C4-2B (cell line): ENCODE measurements at regions not wholly inside any gene's neighbourhood (a gene's known extent, or its start where the extent isn't known, plus 50 kb on each side); places are given as distances from the start of the nearest gene placed in this dataset.

Experiments
- H3K27ac ChIP-seq: fragments of 450-650 bp; 2 replicates; pipeline ENCODE4 v1.5.1; 2017
- CTCF ChIP-seq: fragments of 450-650 bp; conservative IDR thresholded peaks from 2 replicates; pipeline ENCODE4 v1.5.1; 2017; ENCODE audit warnings: mild to moderate bottlenecking
- ZFX ChIP-seq: fragments of 450-650 bp; IDR thresholded peaks from 2 replicates; pipeline ENCODE4 v1.6.1; 2017

DNA sequence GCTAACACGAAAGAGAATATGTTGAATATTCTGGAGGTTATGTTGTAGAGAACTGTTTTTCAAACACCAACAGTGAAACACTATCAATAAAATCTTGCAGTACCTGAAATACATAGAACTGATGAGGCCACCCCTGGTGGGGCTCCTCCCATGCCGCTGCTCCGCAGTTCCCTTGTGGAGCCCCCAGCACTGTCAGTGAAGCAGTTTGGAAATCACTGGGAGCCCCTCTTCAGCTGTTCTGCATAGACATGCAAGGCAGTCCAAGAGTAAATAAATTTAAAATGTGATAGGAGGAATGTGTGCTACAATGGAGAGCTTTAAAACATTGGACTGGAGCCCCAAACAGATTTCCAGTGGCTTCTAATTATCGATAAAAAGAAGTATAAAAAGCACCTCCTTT is 189.4 kb downstream of the FNDC1 start:
- TF ChIP-seq ZFX: no peak
- no peak for TF ChIP-seq CTCF

GRCh38 chr6:159357211-159357915 is 188.2 kb downstream of the FNDC1 start:
- TF ChIP-seq CTCF (no peak), ZFX (no peak)
- H3K27ac ChIP-seq: no peak overlapping the region

More for the DNA sequence above, 189.4 kb downstream of the FNDC1 start:
- H3K27ac ChIP-seq: no peak overlapping the region

DNA sequence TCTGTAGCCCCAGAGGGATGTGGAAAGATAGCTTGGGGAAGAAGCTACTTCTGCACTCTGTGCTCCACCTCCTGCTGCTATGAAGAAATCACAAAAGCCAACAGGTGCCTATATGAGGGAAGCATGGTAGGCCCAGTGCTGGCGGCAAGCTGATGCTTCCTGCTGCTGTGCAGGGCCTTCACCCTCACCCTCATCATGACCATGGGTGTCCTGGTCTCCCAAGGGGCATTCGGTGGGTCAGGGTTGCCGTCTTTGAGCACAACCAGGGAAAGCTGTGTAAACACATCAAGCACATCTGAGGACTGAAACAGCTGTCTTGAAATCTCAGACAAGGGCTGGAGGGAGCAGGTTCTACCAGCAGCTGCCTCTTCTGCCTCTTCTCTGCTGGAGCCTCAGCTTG is 184.0 kb downstream of the FNDC1 start:
- no peak for TF ChIP-seq ZFX
- no peak for TF ChIP-seq CTCF
- H3K27ac ChIP-seq: no peak overlapping the region

DNA sequence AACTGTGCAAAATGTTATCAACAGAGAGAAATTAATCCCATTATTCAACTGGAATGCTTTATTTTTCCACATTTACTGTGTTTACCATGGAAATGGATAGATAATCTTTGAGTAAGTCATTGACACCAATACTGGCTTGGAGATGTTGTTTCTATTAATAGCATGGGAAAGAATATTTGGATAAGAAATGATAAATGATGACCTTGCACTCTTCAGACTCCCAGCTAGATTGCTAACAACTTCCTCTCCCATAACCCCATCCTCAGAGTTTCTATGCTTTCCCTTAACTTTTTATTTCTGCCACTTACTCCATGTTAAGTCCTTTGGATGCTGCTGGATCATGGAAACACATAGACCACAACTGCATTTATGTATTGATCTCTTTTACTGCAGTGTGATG is 182.5 kb downstream of the FNDC1 start:
- TF ChIP-seq CTCF: no peak
- TF ChIP-seq ZFX: no peak
- H3K27ac ChIP-seq: no peak overlapping the region

GRCh38 chr6:159349915-159350314 is 180.7 kb downstream of the FNDC1 start:
- TF ChIP-seq CTCF: no peak
- no peak for TF ChIP-seq ZFX
- no peak overlapping the region for H3K27ac ChIP-seq

- no peak overlapping the region for H3K27ac ChIP-seq
- TF ChIP-seq CTCF: no peak
- TF ChIP-seq ZFX: no peak
Observed at GRCh38 chr6:159343709-159344108, 174.5 kb downstream of the FNDC1 start.

- TF ChIP-seq ZFX: no peak
- TF ChIP-seq CTCF: no peak
- no peak overlapping the region for H3K27ac ChIP-seq
Observed at GRCh38 chr6:159342146-159342545, 172.9 kb downstream of the FNDC1 start.
